ENCODE measurements at regions not wholly inside any gene's neighbourhood (a gene's known extent, or its start where the extent isn't known, plus 50 kb on each side); places are given as distances from the start of the nearest gene placed in this dataset.
"Not testable (repeated sequence)": the region's sequence is repeated elsewhere in the genome, so short reads cannot be mapped to it uniquely, and the experiment has no call there.

- no peaks in the 10 kb centered on the region for H3K27me3 ChIP-seq
- ATAC-seq: no peak
- TF ChIP-seq POLR2AphosphoS5 (IDR thresholded peaks at IDR 0.05) (no peak), POLR2A (IDR thresholded peaks at IDR 0.05) (no peak), EP300 (IDR thresholded peaks at IDR 0.05) (no peak)
- TF ChIP-seq, protein P1, sequence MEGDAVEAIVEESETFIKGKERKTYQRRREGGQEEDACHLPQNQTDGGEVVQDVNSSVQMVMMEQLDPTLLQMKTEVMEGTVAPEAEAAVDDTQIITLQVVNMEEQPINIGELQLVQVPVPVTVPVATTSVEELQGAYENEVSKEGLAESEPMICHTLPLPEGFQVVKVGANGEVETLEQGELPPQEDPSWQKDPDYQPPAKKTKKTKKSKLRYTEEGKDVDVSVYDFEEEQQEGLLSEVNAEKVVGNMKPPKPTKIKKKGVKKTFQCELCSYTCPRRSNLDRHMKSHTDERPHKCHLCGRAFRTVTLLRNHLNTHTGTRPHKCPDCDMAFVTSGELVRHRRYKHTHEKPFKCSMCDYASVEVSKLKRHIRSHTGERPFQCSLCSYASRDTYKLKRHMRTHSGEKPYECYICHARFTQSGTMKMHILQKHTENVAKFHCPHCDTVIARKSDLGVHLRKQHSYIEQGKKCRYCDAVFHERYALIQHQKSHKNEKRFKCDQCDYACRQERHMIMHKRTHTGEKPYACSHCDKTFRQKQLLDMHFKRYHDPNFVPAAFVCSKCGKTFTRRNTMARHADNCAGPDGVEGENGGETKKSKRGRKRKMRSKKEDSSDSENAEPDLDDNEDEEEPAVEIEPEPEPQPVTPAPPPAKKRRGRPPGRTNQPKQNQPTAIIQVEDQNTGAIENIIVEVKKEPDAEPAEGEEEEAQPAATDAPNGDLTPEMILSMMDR (IDR thresholded peaks at IDR 0.05): no peak
- 33 to 36% methylated on average over 2 of the region's 2 CpGs for WGBS, 2 donors (ENCODE audit: low coverage in 1 of 2)
- H3K9me3 ChIP-seq: no peaks in the 10 kb centered on the region
- no peak overlapping the region for H3K27ac ChIP-seq
- H3K36me3 ChIP-seq: no peaks in the 10 kb centered on the region
- H3K4me1 ChIP-seq: no peaks in the 10 kb centered on the region
- no peak overlapping the region for H3K4me3 ChIP-seq
Measured at GRCh38 chr4:52483186-52483890, 175.8 kb downstream of the USP46 start.

GRCh38 chr4:52507774-52508173, 151.3 kb downstream of the USP46 start:
- H3K9me3 ChIP-seq: no peaks in the 10 kb centered on the region
- no peaks in the 10 kb centered on the region for H3K36me3 ChIP-seq
- H3K27ac ChIP-seq: no peak overlapping the region
- TF ChIP-seq EP300 (IDR thresholded peaks at IDR 0.05) (no peak), POLR2A (IDR thresholded peaks at IDR 0.05) (no peak), POLR2AphosphoS5 (IDR thresholded peaks at IDR 0.05) (no peak)
- TF ChIP-seq, protein P1 (IDR thresholded peaks at IDR 0.05): no peak
- 0 to 20% methylated on average over 1 of the region's 1 CpG for WGBS, 2 donors (ENCODE audit: low coverage in 1 of 2)
- H3K4me3 ChIP-seq: no peak overlapping the region
- H3K4me1 ChIP-seq: peaks cover 0 to 23% (median 0%) of the 10 kb centered on the region in 3 donors
- no peak for ATAC-seq
- H3K27me3 ChIP-seq: no peaks in the 10 kb centered on the region

GRCh38 chr4:52510939-52511565, 148.0 kb downstream of the USP46 start:
- no peaks in the 10 kb centered on the region for H3K36me3 ChIP-seq
- H3K9me3 ChIP-seq: no peaks in the 10 kb centered on the region
- peaks cover 0 to 23% (median 0%) of the 10 kb centered on the region in 3 donors for H3K4me1 ChIP-seq
- H3K27me3 ChIP-seq: no peaks in the 10 kb centered on the region
- no peak overlapping the region for H3K27ac ChIP-seq
- TF ChIP-seq EP300 (IDR thresholded peaks at IDR 0.05) (no peak), POLR2A (IDR thresholded peaks at IDR 0.05) (no peak), POLR2AphosphoS5 (IDR thresholded peaks at IDR 0.05) (no peak)
- TF ChIP-seq, protein P1 (IDR thresholded peaks at IDR 0.05): no peak
- ATAC-seq: no peak
- no peak overlapping the region for H3K4me3 ChIP-seq
- 24 to 30% methylated on average over 3 of the region's 3 CpGs for WGBS, 2 donors (ENCODE audit: low coverage in 1 of 2)

- Histone ChIP-seq H3K36me3 (no peaks in the 10 kb centered on the region), H3K27ac (no peak overlapping the region), H3K4me1 (peaks cover 0 to 23% (median 0%) of the 10 kb centered on the region in 3 donors), H3K9me3 (no peaks in the 10 kb centered on the region), H3K4me3 (no peak overlapping the region), H3K27me3 (no peaks in the 10 kb centered on the region)
- no peak for ATAC-seq
- 62 to 100% methylated on average over 1 to 2 of the region's 2 CpGs for WGBS, 2 donors (ENCODE audit: low coverage in 1 of 2)
- TF ChIP-seq, protein P1 (IDR thresholded peaks at IDR 0.05): no peak
- no peak for TF ChIP-seq POLR2A (IDR thresholded peaks at IDR 0.05)
- no peak for TF ChIP-seq EP300 (IDR thresholded peaks at IDR 0.05)
- TF ChIP-seq POLR2AphosphoS5 (IDR thresholded peaks at IDR 0.05): no peak
Measured at GRCh38 chr4:52511825-52512224, 147.3 kb downstream of the USP46 start.

DNA sequence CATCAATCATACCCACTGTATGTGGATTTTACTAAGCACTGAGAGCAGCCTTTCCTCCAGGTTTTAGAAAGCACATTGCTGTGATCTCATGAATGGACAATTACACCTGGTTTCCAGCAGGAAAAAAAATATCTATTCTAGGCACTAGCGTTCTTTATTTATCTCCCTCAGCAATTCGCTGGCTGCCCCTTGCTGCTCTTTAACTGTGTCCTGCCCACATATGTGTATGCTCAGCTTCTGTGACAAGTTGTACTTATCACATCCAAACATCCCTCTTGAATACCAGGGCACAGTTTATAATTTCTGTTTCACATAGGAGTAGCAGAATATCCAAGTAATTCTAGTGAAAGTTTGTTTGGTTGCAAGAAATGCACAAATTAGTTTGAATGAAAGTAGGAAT, 146.8 kb downstream of the USP46 start:
- WGBS, 2 donors (ENCODE audit: low coverage in 1 of 2): 13 to 17% methylated on average over 2 of the region's 2 CpGs
- H3K4me1 ChIP-seq: peaks cover 0 to 23% (median 0%) of the 10 kb centered on the region in 3 donors
- H3K27ac ChIP-seq: no peak overlapping the region
- no peak for ATAC-seq
- no peaks in the 10 kb centered on the region for H3K9me3 ChIP-seq
- TF ChIP-seq EP300 (IDR thresholded peaks at IDR 0.05) (no peak), POLR2A (IDR thresholded peaks at IDR 0.05) (no peak), POLR2AphosphoS5 (IDR thresholded peaks at IDR 0.05) (no peak)
- TF ChIP-seq, protein P1 (IDR thresholded peaks at IDR 0.05): no peak
- H3K4me3 ChIP-seq: no peak overlapping the region
- H3K36me3 ChIP-seq: no peaks in the 10 kb centered on the region
- no peaks in the 10 kb centered on the region for H3K27me3 ChIP-seq

GRCh38 chr4:52522093-52522492, 137.0 kb downstream of the USP46 start:
- H3K36me3 ChIP-seq, H3K4me1 ChIP-seq, H3K27ac ChIP-seq, H3K4me3 ChIP-seq, H3K9me3 ChIP-seq, ATAC-seq, H3K27me3 ChIP-seq: not testable (repeated sequence)
- 74% methylated on average over 3 of the region's 6 CpGs; no CpG with 5 or more reads in 1 of the 2 donors for WGBS, 2 donors (ENCODE audit: low coverage in 1 of 2)
